NB4 (cell line): ENCODE measurements at regions not wholly inside any gene's neighbourhood (a gene's known extent, or its start where the extent isn't known, plus 50 kb on each side); places are given as distances from the start of the nearest gene placed in this dataset.

Experiments used
- MYC ChIP-seq: IDR thresholded peaks from 2 replicates; pipeline ENCODE4 v1.6.1; 2011; ENCODE audit warnings: low read depth, low read length
- POLR2A ChIP-seq: IDR thresholded peaks from 2 replicates; pipeline ENCODE4 v1.6.1; 2011; ENCODE audit warnings: mild to moderate bottlenecking; ENCODE audit not compliant: insufficient read length; ENCODE audit errors: extremely low read depth
- TF ChIP-seq, protein P1 (sequence below): IDR thresholded peaks from one replicate; pipeline ENCODE4 v1.5.1; 2012; ENCODE audit warnings: low read depth, low read length
- TF ChIP-seq, protein P2 (sequence below): IDR thresholded peaks from 2 replicates; pipeline ENCODE4 v1.6.1; 2011; ENCODE audit warnings: low read depth, low read length

DNA sequence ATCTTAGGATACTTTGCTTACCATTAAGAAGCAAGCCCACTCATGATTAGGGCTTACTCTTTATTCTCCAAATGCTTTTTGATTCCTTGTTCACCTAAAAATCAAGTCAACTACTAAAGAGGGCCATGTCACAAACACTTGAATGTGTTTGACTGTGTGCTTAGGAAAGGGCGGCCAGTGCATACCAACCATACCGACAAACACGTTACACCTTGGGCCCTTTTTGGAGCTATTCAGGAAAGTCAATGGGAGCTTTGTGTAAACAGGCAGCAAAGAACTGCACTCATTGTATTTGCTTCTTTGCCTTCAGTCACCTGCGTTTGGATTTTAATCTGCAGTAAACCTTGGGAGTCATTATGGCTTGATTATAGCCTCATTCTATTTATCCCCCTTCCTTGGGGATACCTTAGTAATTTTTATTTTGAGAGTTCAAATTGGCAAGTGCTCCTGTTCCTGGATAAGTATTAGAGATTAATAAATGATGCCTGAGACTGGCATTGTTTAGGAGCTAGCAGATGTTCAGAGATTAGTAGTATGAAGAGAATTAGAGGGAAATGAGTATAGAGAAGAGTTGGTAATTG lies 102.6 kb upstream of the HDGFL1 start:
- TF ChIP-seq, protein P1, sequence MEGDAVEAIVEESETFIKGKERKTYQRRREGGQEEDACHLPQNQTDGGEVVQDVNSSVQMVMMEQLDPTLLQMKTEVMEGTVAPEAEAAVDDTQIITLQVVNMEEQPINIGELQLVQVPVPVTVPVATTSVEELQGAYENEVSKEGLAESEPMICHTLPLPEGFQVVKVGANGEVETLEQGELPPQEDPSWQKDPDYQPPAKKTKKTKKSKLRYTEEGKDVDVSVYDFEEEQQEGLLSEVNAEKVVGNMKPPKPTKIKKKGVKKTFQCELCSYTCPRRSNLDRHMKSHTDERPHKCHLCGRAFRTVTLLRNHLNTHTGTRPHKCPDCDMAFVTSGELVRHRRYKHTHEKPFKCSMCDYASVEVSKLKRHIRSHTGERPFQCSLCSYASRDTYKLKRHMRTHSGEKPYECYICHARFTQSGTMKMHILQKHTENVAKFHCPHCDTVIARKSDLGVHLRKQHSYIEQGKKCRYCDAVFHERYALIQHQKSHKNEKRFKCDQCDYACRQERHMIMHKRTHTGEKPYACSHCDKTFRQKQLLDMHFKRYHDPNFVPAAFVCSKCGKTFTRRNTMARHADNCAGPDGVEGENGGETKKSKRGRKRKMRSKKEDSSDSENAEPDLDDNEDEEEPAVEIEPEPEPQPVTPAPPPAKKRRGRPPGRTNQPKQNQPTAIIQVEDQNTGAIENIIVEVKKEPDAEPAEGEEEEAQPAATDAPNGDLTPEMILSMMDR, result no peak
- TF ChIP-seq POLR2A (no peak), MYC (no peak)
- TF ChIP-seq, protein P2, sequence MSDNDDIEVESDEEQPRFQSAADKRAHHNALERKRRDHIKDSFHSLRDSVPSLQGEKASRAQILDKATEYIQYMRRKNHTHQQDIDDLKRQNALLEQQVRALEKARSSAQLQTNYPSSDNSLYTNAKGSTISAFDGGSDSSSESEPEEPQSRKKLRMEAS, result no peak
